Lower leg skin (tissue), 4 donors: ENCODE measurements at regions not wholly inside any gene's neighbourhood (a gene's known extent, or its start where the extent isn't known, plus 50 kb on each side); places are given as distances from the start of the nearest gene placed in this dataset.

Experiments used
- DNase-seq, 2 donors: peaks; one replicate each; pipeline ENCODE4 v3.0.0-alpha.2; 2019; ENCODE audit warnings: low spot score in 2 of 2
- H3K4me3 ChIP-seq: fragments of 200-600 bp; sonication (generic); 2 replicates; pipeline ENCODE4 v1.5.1; 2017; ENCODE audit warnings: mild to moderate bottlenecking, low read depth; ENCODE audit not compliant: poor library complexity, severe bottlenecking
- POLR2A ChIP-seq, 2 donors: fragments of 450-650 bp; IDR thresholded peaks; one replicate each; pipeline ENCODE4 v1.6.1; 2016 to 2017; ENCODE audit warnings: antibody characterized with exemption in 2 of 2, mild to moderate bottlenecking in 1 of 2, moderate library complexity in 1 of 2
- WGBS, 2 donors: methylation state at CpG; one replicate each; pipeline ENCODE4 v1.1.5; 2018; 5-methylcytosine and 5-hydroxymethylcytosine counted together
- intact Hi-C: fragments of 100-400 bp; cut with DNase I; formaldehyde crosslinking; loops from one replicate; pipeline ENCODE4 v1.15.0; 2023; ENCODE audit warnings: low total_unique reads
- TF ChIP-seq, protein P1 (sequence below), 3 donors: fragments of 450-650 bp; IDR thresholded peaks; one replicate each; pipeline ENCODE4 v1.5.1; 2016; ENCODE audit warnings: antibody characterized with exemption in 3 of 3, mild to moderate bottlenecking in 3 of 3, moderate library complexity in 2 of 3

GRCh38 chr14:49366416-49366815 is 219.8 kb downstream of the RPS29 start:
- DNase-seq: no peak
- WGBS, 2 donors: 21 to 22% methylated on average over 1 of the region's 1 CpG
- intact Hi-C loops: no loop called here
- H3K4me3 ChIP-seq: no peak overlapping the region
- TF ChIP-seq, protein P1, sequence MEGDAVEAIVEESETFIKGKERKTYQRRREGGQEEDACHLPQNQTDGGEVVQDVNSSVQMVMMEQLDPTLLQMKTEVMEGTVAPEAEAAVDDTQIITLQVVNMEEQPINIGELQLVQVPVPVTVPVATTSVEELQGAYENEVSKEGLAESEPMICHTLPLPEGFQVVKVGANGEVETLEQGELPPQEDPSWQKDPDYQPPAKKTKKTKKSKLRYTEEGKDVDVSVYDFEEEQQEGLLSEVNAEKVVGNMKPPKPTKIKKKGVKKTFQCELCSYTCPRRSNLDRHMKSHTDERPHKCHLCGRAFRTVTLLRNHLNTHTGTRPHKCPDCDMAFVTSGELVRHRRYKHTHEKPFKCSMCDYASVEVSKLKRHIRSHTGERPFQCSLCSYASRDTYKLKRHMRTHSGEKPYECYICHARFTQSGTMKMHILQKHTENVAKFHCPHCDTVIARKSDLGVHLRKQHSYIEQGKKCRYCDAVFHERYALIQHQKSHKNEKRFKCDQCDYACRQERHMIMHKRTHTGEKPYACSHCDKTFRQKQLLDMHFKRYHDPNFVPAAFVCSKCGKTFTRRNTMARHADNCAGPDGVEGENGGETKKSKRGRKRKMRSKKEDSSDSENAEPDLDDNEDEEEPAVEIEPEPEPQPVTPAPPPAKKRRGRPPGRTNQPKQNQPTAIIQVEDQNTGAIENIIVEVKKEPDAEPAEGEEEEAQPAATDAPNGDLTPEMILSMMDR (IDR thresholded peaks at IDR 0.05): no peak
- TF ChIP-seq POLR2A (IDR thresholded peaks at IDR 0.05): no peak

DNA sequence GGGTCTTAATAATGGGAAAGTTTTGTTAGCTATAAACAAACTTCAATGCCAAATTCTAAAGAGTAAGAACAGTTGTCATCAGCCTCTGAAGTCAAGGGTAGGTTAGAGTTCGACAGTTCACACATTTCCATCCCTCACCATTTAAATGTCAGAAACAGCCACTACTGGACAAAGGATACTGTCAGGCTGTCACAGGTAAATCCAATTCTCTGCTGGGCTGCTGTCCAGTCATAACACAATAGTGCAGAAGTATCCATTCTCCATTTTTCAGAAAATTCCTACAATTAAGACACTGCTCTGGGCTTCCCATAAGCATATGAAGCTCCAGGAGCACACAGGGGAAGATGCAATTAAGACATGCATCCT is 221.4 kb downstream of the RPS29 start:
- 33 to 44% methylated on average over 1 of the region's 1 CpG for WGBS, 2 donors
- DNase-seq: no peak
- no peak for TF ChIP-seq POLR2A (IDR thresholded peaks at IDR 0.05)
- TF ChIP-seq, protein P1 (IDR thresholded peaks at IDR 0.05): no peak
- no peak overlapping the region for H3K4me3 ChIP-seq
- intact Hi-C loops: no loop called here

- WGBS, 2 donors: 27 to 28% methylated on average over 5 of the region's 5 CpGs
- no peak for TF ChIP-seq POLR2A (IDR thresholded peaks at IDR 0.05)
- TF ChIP-seq, protein P1 (IDR thresholded peaks at IDR 0.05): no peak
- H3K4me3 ChIP-seq: no peak overlapping the region
- DNase-seq: no peak
- intact Hi-C loops: no loop called here
Observed at GRCh38 chr14:49363821-49364751, 222.1 kb downstream of the RPS29 start.

DNA sequence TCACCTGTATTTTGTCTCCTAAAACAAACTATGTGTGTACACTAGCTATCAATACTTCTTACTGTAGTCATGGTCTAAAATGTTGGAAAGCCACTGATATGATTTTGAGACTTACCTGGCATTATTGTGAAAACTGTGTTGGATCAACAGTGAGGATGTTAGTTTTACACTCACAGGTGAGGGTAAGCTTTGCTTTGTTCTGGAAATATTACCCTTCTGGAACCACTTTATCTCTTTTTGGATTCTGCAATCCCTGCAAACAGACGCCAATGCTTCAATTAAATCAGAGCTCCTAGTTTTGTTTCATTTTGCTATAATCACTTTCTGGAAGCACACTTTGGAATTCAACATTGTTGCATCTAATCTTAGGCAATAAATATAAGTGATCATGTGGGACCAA is 223.3 kb downstream of the RPS29 start:
- DNase-seq: no peak
- TF ChIP-seq POLR2A (IDR thresholded peaks at IDR 0.05): no peak
- TF ChIP-seq, protein P1 (IDR thresholded peaks at IDR 0.05): no peak
- no peak overlapping the region for H3K4me3 ChIP-seq
- intact Hi-C loops: no loop called here
- WGBS, 2 donors: 67 to 77% methylated on average over 1 of the region's 1 CpG

- WGBS, 2 donors: 77 to 87% methylated on average over 3 of the region's 3 CpGs
- DNase-seq: no peak
- intact Hi-C loops: no loop called here
- H3K4me3 ChIP-seq: no peak overlapping the region
- TF ChIP-seq, protein P1 (IDR thresholded peaks at IDR 0.05): no peak
- TF ChIP-seq POLR2A (IDR thresholded peaks at IDR 0.05): no peak
Observed at GRCh38 chr14:49339130-49339529, 247.1 kb downstream of the RPS29 start.
